Left ventricle myocardium inferior (tissue), 1 donor: ENCODE measurements at regions not wholly inside any gene's neighbourhood (a gene's known extent, or its start where the extent isn't known, plus 50 kb on each side); places are given as distances from the start of the nearest gene placed in this dataset.
A peak's percentile ranks its signal among the peaks of the same experiment; 100 is the strongest.

Experiments
- DNase-seq: peaks from one replicate; pipeline ENCODE4 v3.0.0-alpha.2; 2020
- H3K27ac ChIP-seq: fragments of 200-600 bp; replicated peaks from 2 replicates; pipeline ENCODE4 v1.8.0; 2021
- H3K27me3 ChIP-seq: fragments of 200-600 bp; 2 replicates; pipeline ENCODE4 v1.8.0; 2021; ENCODE audit warnings: low read depth
- H3K36me3 ChIP-seq: fragments of 200-600 bp; 2 replicates; pipeline ENCODE4 v1.8.0; 2021
- H3K4me1 ChIP-seq: fragments of 200-600 bp; 2 replicates; pipeline ENCODE4 v1.8.0; 2021
- H3K4me3 ChIP-seq: fragments of 200-600 bp; 2 replicates; pipeline ENCODE4 v1.8.0; 2021; ENCODE audit warnings: mild to moderate bottlenecking, moderate library complexity
- H3K9me3 ChIP-seq: fragments of 200-600 bp; replicated peaks from 2 replicates; pipeline ENCODE4 v1.8.0; 2021
- CTCF ChIP-seq: fragments of 200-600 bp; IDR thresholded peaks from 2 replicates; pipeline ENCODE4 v1.8.0; 2021; ENCODE audit warnings: antibody characterized with exemption, mild to moderate bottlenecking, borderline replicate concordance
- intact Hi-C: fragments of 100-400 bp; cut with micrococcal nuclease; formaldehyde crosslinking; loops from one replicate; pipeline ENCODE4 v1.11.0; 2022
- donor health status: DM: no; HTN: yes; CAD: no; lungs with severe emphysema.

DNA sequence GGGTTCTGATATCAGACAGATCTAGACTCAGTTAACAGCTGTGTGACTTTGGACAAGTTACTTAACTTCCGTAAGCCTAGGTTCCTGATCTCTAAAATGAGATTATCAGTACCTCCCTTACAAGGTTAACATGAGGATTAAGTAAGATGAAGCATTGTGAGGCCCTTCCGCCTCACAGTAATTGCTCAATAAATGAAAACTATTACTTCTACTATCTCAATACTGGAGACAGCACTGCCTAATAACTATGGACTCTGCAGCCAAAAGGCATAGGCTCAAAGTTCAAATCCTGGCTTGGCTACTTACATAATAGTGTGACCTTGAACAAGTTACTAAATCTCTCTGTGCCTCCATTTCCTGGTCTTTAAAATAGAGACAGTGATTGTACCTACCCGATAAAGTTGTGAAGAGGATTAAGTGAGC lies 82.0 kb upstream of the ATP11B start:
- peaks cover 15% of the 10 kb centered on the region for H3K4me1 ChIP-seq
- H3K27ac ChIP-seq = no peak overlapping the region
- no peak for DNase-seq
- no peaks in the 10 kb centered on the region for H3K36me3 ChIP-seq
- no peak overlapping the region for H3K4me3 ChIP-seq
- TF ChIP-seq CTCF = no peak
- intact Hi-C loops = loop anchor here (5.0 kb wide), 1 partner anchor 126 kb away; no protein-coding TSS in a partner anchor
- no peaks in the 10 kb centered on the region for H3K9me3 ChIP-seq
- peaks cover under 1% of the 10 kb centered on the region for H3K27me3 ChIP-seq

GRCh38 chr3:182711853-182712252 lies 81.5 kb upstream of the ATP11B start:
- DNase-seq = no peak
- no peak for TF ChIP-seq CTCF
- intact Hi-C loops = loop anchor here (5.0 kb wide), 1 partner anchor 125 kb away; no protein-coding TSS in a partner anchor
- Histone ChIP-seq H3K4me3 (no peak overlapping the region), H3K9me3 (no peaks in the 10 kb centered on the region), H3K36me3 (no peaks in the 10 kb centered on the region), H3K27me3 (no peaks in the 10 kb centered on the region), H3K4me1 (peaks cover 15% of the 10 kb centered on the region), H3K27ac (no peak overlapping the region)

DNA sequence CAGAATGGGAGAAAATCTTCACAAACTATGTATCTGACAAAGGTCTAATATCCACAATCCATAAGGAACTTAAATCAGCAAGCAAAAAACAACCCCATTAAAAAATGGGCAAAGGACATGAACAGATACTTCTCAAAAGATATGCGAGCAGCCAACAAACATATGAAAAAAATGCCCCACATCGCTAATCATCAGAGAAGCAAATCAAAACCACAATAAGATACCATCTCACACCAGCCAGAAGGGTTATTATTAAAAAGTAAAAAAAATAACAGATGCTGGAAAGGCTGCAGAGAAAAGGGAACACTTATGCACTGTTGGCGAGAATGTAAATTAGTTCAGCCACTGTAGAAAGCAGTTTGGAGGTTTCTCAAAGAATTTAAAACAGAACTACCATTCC lies 80.2 kb upstream of the ATP11B start:
- Histone ChIP-seq H3K4me3 (no peak overlapping the region), H3K27me3 (no peaks in the 10 kb centered on the region), H3K36me3 (no peaks in the 10 kb centered on the region), H3K9me3 (no peaks in the 10 kb centered on the region), H3K4me1 (peaks cover 15% of the 10 kb centered on the region), H3K27ac (no peak overlapping the region)
- intact Hi-C loops = loop anchor here (5.0 kb wide), 1 partner anchor 124 kb away; no protein-coding TSS in a partner anchor
- DNase-seq = no peak
- no peak for TF ChIP-seq CTCF

GRCh38 chr3:182713743-182714517 lies 79.4 kb upstream of the ATP11B start:
- intact Hi-C loops = loop anchor here (5.0 kb wide), 1 partner anchor 123 kb away; no protein-coding TSS in a partner anchor
- TF ChIP-seq CTCF = peak; percentile 69
- H3K4me1 ChIP-seq = peaks cover 15% of the 10 kb centered on the region
- no peak for DNase-seq
- no peaks in the 10 kb centered on the region for H3K27me3 ChIP-seq
- no peak overlapping the region for H3K4me3 ChIP-seq
- H3K27ac ChIP-seq = peak overlapping the region; percentile 34
- no peaks in the 10 kb centered on the region for H3K9me3 ChIP-seq
- no peaks in the 10 kb centered on the region for H3K36me3 ChIP-seq

- TF ChIP-seq CTCF = no peak
- Histone ChIP-seq H3K27me3 (no peaks in the 10 kb centered on the region), H3K4me1 (peaks cover 15% of the 10 kb centered on the region), H3K27ac (peak overlapping the region; percentile 34), H3K9me3 (no peaks in the 10 kb centered on the region), H3K4me3 (no peak overlapping the region), H3K36me3 (no peaks in the 10 kb centered on the region)
- no peak for DNase-seq
- intact Hi-C loops = no loop called here
Measured at GRCh38 chr3:182715006-182715405, 78.3 kb upstream of the ATP11B start.
